Psoas muscle (tissue), 7 donors: ENCODE measurements at regions not wholly inside any gene's neighbourhood (a gene's known extent, or its start where the extent isn't known, plus 50 kb on each side); places are given as distances from the start of the nearest gene placed in this dataset.

ENCODE experiments used
- ATAC-seq, 4 donors: fragments of 200-7000 bp; cut with Tn5 transposase; one replicate each; pipeline ENCODE4 v1.9.1; 2020; ENCODE audit warnings: moderate library complexity in 3 of 4, mild to moderate bottlenecking in 2 of 4
- DNase-seq, 2 donors: peaks; one replicate each; pipeline ENCODE4 v3.0.0-alpha.2; 2020
- H3K27ac ChIP-seq: fragments of 200-600 bp; one replicate; pipeline ENCODE4 v1.8.0; 2022
- H3K27me3 ChIP-seq, 3 donors: fragments of 200-600 bp in 1 of 3; one replicate each; pipeline versions ENCODE4 v1.6.1 to v1.8.0; 2013 to 2022; ENCODE audit warnings: low read length in 2 of 3, mild to moderate bottlenecking in 2 of 3, moderate library complexity in 1 of 3; ENCODE audit not compliant: insufficient read depth in 3 of 3
- H3K36me3 ChIP-seq, 2 donors: fragments of 200-600 bp in 1 of 2; one replicate each; pipeline versions ENCODE4 v1.6.1 to v1.8.0; 2013 to 2022; ENCODE audit warnings: low read depth in 1 of 2, mild to moderate bottlenecking in 1 of 2, moderate library complexity in 1 of 2; ENCODE audit not compliant: insufficient read depth in 1 of 2
- H3K4me1 ChIP-seq: fragments of 200-600 bp; one replicate; pipeline ENCODE4 v1.8.0; 2022
- H3K4me3 ChIP-seq: fragments of 200-600 bp; one replicate; pipeline ENCODE4 v1.8.0; 2022; ENCODE audit warnings: mild to moderate bottlenecking
- H3K9me3 ChIP-seq: fragments of 200-600 bp; one replicate; pipeline ENCODE4 v1.8.0; 2022
- WGBS, 3 donors: extraction: QIAGEN DNeasy Blood & Tissue Kit; methylation state at CpG; one replicate each; pipeline versions ENCODE4 v1.1.6 to v1.1.7; 2013; 5-methylcytosine and 5-hydroxymethylcytosine counted together
- intact Hi-C, 2 donors: fragments of 100-400 bp; cut with DNase I; formaldehyde crosslinking; loops; one replicate each; pipeline versions ENCODE4 v1.11.0 to v1.14.2; 2022
- TF ChIP-seq, protein P1 (sequence below): fragments of 200-600 bp; IDR thresholded peaks from one replicate; pipeline ENCODE4 v1.8.0; 2022; ENCODE audit warnings: antibody characterized with exemption
- donor health status: healthy with polysubstance abuse.
- donor health status: DM: no; HTN: no; CAD: no; lungs with moderate emphysema.
- donor health status: Bipolar disorder and iron deficiency.
- donor health status: healthy.
- donor health status: DM: yes; HTN: yes; CAD: no.
- donor health status: DM: no; HTN: no; CAD: no.
- donor health status: DM: yes; HTN: yes; CAD: no.

DNA sequence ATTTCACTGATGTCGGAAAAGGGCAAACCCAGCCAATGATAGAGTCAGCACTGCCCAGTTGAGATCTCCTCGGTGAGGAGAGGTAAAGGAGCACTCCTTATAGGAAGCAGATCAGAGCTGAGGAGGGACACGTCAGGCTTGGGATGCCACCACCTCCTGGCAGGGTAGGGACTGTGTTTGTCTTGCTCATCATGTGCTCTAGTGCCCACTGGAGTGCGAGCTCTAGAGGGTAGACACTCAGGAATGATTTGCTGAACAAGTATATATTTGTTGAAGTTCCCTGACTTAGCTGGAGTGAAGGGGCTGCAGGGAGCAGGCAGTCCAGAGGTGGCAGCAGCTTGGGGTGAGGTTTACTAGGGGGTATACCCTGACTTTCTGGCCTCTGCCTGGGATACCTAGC is 146.5 kb downstream of the NOC3L start:
- Histone ChIP-seq H3K4me1 (peaks cover 37% of the 10 kb centered on the region), H3K27ac (no peak overlapping the region), H3K36me3 (no peaks in the 10 kb centered on the region), H3K4me3 (no peak overlapping the region), H3K9me3 (no peaks in the 10 kb centered on the region), H3K27me3 (no peaks in the 10 kb centered on the region)
- no peak for ATAC-seq
- no peak for DNase-seq
- WGBS, 3 donors: 91 to 92% (median 92%) methylated on average over 4 of the region's 4 CpGs
- intact Hi-C loops: loop anchor here in 1 of 2 donors (10.0 kb wide), 2 partner anchors 141 to 221 kb away; partner anchors contain the start of gene PLCE1
- TF ChIP-seq, protein P1, sequence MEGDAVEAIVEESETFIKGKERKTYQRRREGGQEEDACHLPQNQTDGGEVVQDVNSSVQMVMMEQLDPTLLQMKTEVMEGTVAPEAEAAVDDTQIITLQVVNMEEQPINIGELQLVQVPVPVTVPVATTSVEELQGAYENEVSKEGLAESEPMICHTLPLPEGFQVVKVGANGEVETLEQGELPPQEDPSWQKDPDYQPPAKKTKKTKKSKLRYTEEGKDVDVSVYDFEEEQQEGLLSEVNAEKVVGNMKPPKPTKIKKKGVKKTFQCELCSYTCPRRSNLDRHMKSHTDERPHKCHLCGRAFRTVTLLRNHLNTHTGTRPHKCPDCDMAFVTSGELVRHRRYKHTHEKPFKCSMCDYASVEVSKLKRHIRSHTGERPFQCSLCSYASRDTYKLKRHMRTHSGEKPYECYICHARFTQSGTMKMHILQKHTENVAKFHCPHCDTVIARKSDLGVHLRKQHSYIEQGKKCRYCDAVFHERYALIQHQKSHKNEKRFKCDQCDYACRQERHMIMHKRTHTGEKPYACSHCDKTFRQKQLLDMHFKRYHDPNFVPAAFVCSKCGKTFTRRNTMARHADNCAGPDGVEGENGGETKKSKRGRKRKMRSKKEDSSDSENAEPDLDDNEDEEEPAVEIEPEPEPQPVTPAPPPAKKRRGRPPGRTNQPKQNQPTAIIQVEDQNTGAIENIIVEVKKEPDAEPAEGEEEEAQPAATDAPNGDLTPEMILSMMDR: no peak

DNA sequence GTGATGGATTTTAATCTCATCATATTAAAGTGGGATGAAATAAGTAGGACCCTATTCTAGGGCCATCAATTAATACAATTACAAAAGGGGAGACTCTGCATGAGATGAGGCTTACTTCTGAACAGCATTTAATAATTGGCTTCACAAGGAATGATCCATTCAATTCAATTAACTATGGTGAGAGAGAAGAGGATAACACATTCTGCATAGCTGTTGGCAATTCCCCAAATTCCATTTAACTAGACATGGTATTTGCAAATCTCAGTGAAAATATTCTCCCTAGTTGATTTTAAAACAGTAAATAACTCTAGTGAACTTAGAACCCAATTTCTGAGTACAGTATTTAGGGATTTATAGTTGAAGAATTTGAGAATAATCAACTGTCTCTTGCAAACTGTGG is 145.3 kb downstream of the NOC3L start:
- no peaks in the 10 kb centered on the region for H3K9me3 ChIP-seq
- ATAC-seq (no peak), DNase-seq (no peak)
- no peak overlapping the region for H3K4me3 ChIP-seq
- H3K36me3 ChIP-seq: no peaks in the 10 kb centered on the region
- TF ChIP-seq, protein P1: no peak
- H3K27me3 ChIP-seq: no peaks in the 10 kb centered on the region
- H3K27ac ChIP-seq: no peak overlapping the region
- intact Hi-C loops: loop anchor here in 1 of 2 donors (10.0 kb wide), 2 partner anchors 143 to 223 kb away; partner anchors contain the start of gene PLCE1
- peaks cover 25% of the 10 kb centered on the region for H3K4me1 ChIP-seq

DNA sequence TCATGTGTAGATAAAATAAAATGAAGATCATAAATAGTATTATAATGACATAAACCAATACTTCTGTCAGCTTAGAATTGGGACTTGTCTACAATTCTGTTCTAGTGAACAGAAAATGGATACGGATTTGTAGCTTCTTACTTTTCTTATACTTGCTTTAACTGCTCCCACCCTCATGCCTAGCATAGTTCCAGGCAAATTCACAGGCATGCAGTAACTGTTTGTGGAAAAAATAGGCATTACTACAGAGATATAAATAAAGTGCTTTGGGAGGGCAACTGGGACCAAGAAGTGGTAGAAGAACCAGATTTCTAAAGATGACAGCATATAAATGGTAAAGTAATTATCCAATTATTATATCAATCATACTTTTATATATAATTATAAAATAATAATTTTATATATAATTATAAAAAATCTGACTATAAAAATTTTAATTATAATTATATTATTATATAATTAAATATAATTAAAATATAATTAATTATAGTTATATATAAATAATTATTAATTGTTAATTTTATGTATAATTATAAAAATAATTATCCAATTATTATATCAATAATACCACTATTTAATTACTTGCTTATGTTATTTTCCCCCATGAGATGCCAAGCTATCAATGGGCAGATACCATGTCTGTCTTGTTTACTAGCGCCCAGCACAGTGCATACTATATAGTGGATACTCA is 144.1 kb downstream of the NOC3L start:
- Histone ChIP-seq H3K9me3 (no peaks in the 10 kb centered on the region), H3K4me1 (peaks cover 18% of the 10 kb centered on the region), H3K27me3 (no peaks in the 10 kb centered on the region), H3K27ac (no peak overlapping the region), H3K36me3 (no peaks in the 10 kb centered on the region), H3K4me3 (no peak overlapping the region)
- no peak for ATAC-seq
- intact Hi-C loops: loop anchor here in 1 of 2 donors (10.0 kb wide), 2 partner anchors 144 to 224 kb away; partner anchors contain the start of gene PLCE1
- TF ChIP-seq, protein P1: no peak
- 89 to 91% (median 90%) methylated on average over 2 of the region's 2 CpGs for WGBS, 3 donors
- no peak for DNase-seq

DNA sequence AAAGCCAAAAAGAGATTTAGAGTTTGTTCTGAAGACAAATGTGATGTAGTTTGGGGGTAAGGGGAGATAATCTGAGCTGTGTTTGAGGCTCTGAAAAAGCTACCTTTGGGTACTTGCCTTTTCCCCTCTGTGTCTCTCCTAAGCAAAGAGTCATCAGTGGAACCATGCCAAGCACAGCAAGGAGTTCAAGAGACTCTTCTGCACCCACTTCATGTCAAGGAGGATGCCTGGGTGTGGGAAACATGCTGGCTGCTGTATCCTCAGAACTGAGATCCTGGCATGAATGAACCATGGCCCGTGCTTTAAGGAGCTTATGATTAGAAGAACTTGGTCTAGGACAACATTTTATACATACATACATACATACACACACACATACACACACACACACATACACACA is 142.9 kb downstream of the NOC3L start:
- intact Hi-C loops: loop anchor here in 1 of 2 donors (10.0 kb wide), 3 partner anchors 145 to 305 kb away; partner anchors contain the start of gene PLCE1
- Histone ChIP-seq H3K27ac (no peak overlapping the region), H3K9me3 (no peaks in the 10 kb centered on the region), H3K27me3 (no peaks in the 10 kb centered on the region), H3K4me3 (no peak overlapping the region), H3K4me1 (peaks cover 6% of the 10 kb centered on the region), H3K36me3 (no peaks in the 10 kb centered on the region)
- TF ChIP-seq, protein P1: no peak
- ATAC-seq (no peak), DNase-seq (no peak)
- WGBS, 3 donors: 85 to 100% (median 96%) methylated on average over 1 of the region's 1 CpG
